ENCODE measurements at regions not wholly inside any gene's neighbourhood (a gene's known extent, or its start where the extent isn't known, plus 50 kb on each side); places are given as distances from the start of the nearest gene placed in this dataset.

- TF ChIP-seq GABPB1 (CRISPR knock-in tag; IDR thresholded peaks at IDR 0.05) = no peak
- TF ChIP-seq, protein P1, sequence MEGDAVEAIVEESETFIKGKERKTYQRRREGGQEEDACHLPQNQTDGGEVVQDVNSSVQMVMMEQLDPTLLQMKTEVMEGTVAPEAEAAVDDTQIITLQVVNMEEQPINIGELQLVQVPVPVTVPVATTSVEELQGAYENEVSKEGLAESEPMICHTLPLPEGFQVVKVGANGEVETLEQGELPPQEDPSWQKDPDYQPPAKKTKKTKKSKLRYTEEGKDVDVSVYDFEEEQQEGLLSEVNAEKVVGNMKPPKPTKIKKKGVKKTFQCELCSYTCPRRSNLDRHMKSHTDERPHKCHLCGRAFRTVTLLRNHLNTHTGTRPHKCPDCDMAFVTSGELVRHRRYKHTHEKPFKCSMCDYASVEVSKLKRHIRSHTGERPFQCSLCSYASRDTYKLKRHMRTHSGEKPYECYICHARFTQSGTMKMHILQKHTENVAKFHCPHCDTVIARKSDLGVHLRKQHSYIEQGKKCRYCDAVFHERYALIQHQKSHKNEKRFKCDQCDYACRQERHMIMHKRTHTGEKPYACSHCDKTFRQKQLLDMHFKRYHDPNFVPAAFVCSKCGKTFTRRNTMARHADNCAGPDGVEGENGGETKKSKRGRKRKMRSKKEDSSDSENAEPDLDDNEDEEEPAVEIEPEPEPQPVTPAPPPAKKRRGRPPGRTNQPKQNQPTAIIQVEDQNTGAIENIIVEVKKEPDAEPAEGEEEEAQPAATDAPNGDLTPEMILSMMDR (IDR thresholded peaks at IDR 0.05) = no peak
These were observed 135.0 kb upstream of the JARID2 start for GRCh38 chr6:15110726-15111354.
